ENCODE measurements at regions not wholly inside any gene's neighbourhood (a gene's known extent, or its start where the extent isn't known, plus 50 kb on each side); places are given as distances from the start of the nearest gene placed in this dataset.

DNA sequence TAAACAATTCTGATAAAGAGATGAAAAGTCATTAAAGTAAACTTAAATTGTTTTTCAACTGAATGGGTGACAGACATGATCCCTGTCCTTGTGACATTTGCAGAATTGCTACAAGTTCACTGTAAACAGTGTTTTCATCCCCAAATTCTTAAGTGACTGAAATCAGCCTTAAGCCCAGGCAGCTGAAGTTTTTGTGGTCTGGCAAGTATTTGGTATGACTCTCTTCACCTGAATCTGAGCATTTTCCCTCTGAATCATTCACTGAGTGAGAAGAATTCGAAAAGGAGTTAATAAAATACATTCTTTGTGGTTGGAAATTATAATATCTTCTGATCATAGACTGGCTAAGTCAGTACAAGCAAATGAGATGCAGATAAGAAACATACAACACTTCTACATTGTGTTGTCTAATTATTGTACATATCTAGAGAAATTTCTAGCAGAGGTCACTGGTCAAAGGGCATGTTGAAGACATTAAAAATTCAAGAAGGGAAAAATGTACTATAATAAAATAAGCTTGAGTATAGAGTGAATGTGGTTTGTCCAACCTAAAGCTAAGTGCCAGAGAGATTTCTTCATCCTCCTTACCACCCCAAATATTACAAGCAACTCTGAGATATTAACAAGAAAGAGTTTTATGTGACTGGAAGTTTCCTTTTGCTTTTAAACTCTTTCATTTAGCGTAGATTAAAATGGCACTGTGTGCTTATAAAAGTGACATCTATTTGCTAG, 177.8 kb upstream of the DIO2 start:
- Histone ChIP-seq H3K4me3 (ENCODE audit: low read depth in 2 of 2, low read length in 1 of 2) (no peak overlapping the region), H3K36me3 (replicated peaks in 1 of 2; ENCODE audit: control insufficient read depth in 1 of 2, insufficient read depth in 2 of 2, low read length in 1 of 2) (no peaks in the 10 kb centered on the region), H3K79me2 (ENCODE audit: insufficient read depth) (no peaks in the 10 kb centered on the region), H3K4me2 (peak overlapping the region; percentile 54), H4K20me1 (ENCODE audit: insufficient read depth) (no peaks in the 10 kb centered on the region), H3F3A (replicated peaks; ENCODE audit: insufficient read depth) (peaks cover 19% of the 10 kb centered on the region), H3K4me1 (ENCODE audit: control insufficient read depth in 1 of 2, insufficient read depth in 2 of 2, low read depth in 1 of 2, low read length in 1 of 2) (peaks cover 0 to 18% of the 10 kb centered on the region in 2 experiments; a peak in 2 of 4 replicates), H3K9me2 (no peaks in the 10 kb centered on the region), H2AFZ (ENCODE audit: low read depth) (peak overlapping the region; percentile 9; the same call in 1 of the 2 replicates), H3K27ac (ENCODE audit: low read depth in 2 of 2, low read length in 1 of 2) (peak overlapping the region; percentile 70 to 77; a peak in 3 of 4 replicates), H3K27me3 (ENCODE audit: insufficient read depth) (no peaks in the 10 kb centered on the region), H3K9ac (no peak overlapping the region; the same call in 1 of the 2 replicates), H3K9me3 (no peaks in the 10 kb centered on the region)
- no peak for DNase-seq
- 48% methylated on average over 2 of the region's 2 CpGs for WGBS (ENCODE audit: low lambda C conversion rate)
- peak; percentile 41; the same call in 1 of the 2 replicates for TF ChIP-seq MEF2A (IDR thresholded peaks at IDR 0.05; ENCODE audit: borderline replicate concordance, low read depth)
- TF ChIP-seq RFX5 (IDR thresholded peaks at IDR 0.05; ENCODE audit: low read length) = no peak
- TF ChIP-seq, protein P1, sequence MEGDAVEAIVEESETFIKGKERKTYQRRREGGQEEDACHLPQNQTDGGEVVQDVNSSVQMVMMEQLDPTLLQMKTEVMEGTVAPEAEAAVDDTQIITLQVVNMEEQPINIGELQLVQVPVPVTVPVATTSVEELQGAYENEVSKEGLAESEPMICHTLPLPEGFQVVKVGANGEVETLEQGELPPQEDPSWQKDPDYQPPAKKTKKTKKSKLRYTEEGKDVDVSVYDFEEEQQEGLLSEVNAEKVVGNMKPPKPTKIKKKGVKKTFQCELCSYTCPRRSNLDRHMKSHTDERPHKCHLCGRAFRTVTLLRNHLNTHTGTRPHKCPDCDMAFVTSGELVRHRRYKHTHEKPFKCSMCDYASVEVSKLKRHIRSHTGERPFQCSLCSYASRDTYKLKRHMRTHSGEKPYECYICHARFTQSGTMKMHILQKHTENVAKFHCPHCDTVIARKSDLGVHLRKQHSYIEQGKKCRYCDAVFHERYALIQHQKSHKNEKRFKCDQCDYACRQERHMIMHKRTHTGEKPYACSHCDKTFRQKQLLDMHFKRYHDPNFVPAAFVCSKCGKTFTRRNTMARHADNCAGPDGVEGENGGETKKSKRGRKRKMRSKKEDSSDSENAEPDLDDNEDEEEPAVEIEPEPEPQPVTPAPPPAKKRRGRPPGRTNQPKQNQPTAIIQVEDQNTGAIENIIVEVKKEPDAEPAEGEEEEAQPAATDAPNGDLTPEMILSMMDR (IDR thresholded peaks at IDR 0.05) = no peak
- TF ChIP-seq EP300 (IDR thresholded peaks at IDR 0.05; ENCODE audit: borderline replicate concordance in 1 of 2, low read depth in 1 of 2, low read length in 1 of 2) = peak in 1 of 2 experiments; percentile 95; a peak in 1 of 4 replicates
- TF ChIP-seq TEAD4 (IDR thresholded peaks at IDR 0.05; ENCODE audit: borderline replicate concordance, insufficient read depth) = peak; percentile 95
- TF ChIP-seq, protein P2, sequence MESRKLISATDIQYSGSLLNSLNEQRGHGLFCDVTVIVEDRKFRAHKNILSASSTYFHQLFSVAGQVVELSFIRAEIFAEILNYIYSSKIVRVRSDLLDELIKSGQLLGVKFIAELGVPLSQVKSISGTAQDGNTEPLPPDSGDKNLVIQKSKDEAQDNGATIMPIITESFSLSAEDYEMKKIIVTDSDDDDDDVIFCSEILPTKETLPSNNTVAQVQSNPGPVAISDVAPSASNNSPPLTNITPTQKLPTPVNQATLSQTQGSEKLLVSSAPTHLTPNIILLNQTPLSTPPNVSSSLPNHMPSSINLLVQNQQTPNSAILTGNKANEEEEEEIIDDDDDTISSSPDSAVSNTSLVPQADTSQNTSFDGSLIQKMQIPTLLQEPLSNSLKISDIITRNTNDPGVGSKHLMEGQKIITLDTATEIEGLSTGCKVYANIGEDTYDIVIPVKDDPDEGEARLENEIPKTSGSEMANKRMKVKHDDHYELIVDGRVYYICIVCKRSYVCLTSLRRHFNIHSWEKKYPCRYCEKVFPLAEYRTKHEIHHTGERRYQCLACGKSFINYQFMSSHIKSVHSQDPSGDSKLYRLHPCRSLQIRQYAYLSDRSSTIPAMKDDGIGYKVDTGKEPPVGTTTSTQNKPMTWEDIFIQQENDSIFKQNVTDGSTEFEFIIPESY (IDR thresholded peaks at IDR 0.05; ENCODE audit: borderline replicate concordance, low read depth) = peak; percentile 65
- TF ChIP-seq, protein P3, sequence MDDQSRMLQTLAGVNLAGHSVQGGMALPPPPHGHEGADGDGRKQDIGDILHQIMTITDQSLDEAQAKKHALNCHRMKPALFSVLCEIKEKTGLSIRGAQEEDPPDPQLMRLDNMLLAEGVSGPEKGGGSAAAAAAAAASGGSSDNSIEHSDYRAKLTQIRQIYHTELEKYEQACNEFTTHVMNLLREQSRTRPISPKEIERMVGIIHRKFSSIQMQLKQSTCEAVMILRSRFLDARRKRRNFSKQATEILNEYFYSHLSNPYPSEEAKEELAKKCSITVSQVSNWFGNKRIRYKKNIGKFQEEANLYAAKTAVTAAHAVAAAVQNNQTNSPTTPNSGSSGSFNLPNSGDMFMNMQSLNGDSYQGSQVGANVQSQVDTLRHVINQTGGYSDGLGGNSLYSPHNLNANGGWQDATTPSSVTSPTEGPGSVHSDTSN (IDR thresholded peaks at IDR 0.05) = peak; percentile 89
- TF ChIP-seq, protein P4, sequence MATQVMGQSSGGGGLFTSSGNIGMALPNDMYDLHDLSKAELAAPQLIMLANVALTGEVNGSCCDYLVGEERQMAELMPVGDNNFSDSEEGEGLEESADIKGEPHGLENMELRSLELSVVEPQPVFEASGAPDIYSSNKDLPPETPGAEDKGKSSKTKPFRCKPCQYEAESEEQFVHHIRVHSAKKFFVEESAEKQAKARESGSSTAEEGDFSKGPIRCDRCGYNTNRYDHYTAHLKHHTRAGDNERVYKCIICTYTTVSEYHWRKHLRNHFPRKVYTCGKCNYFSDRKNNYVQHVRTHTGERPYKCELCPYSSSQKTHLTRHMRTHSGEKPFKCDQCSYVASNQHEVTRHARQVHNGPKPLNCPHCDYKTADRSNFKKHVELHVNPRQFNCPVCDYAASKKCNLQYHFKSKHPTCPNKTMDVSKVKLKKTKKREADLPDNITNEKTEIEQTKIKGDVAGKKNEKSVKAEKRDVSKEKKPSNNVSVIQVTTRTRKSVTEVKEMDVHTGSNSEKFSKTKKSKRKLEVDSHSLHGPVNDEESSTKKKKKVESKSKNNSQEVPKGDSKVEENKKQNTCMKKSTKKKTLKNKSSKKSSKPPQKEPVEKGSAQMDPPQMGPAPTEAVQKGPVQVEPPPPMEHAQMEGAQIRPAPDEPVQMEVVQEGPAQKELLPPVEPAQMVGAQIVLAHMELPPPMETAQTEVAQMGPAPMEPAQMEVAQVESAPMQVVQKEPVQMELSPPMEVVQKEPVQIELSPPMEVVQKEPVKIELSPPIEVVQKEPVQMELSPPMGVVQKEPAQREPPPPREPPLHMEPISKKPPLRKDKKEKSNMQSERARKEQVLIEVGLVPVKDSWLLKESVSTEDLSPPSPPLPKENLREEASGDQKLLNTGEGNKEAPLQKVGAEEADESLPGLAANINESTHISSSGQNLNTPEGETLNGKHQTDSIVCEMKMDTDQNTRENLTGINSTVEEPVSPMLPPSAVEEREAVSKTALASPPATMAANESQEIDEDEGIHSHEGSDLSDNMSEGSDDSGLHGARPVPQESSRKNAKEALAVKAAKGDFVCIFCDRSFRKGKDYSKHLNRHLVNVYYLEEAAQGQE (IDR thresholded peaks at IDR 0.05; ENCODE audit: low read depth, low read length) = no peak
- TF ChIP-seq EZH2phosphoT487 (IDR thresholded peaks at IDR 0.05; ENCODE audit: borderline replicate concordance, low read depth) = no peak
- peak; percentile 44; the same call in 1 of the 2 replicates for TF ChIP-seq POLR2AphosphoS5 (IDR thresholded peaks at IDR 0.05; ENCODE audit: low read depth, low read length)
- TF ChIP-seq FOXM1 (IDR thresholded peaks at IDR 0.05; ENCODE audit: low read depth) = peak; percentile 70; the same call in 1 of the 2 replicates
- TF ChIP-seq FOSL2 (IDR thresholded peaks at IDR 0.05; ENCODE audit: borderline replicate concordance, low read depth) = peak; percentile 92
- TF ChIP-seq TCF12 (IDR thresholded peaks at IDR 0.05) = peak; percentile 93
- peak; percentile 73; the same call in 1 of the 2 replicates for TF ChIP-seq RXRA (IDR thresholded peaks at IDR 0.05; ENCODE audit: borderline replicate concordance, low read depth)
- TF ChIP-seq, protein P5, sequence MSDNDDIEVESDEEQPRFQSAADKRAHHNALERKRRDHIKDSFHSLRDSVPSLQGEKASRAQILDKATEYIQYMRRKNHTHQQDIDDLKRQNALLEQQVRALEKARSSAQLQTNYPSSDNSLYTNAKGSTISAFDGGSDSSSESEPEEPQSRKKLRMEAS (IDR thresholded peaks at IDR 0.05; ENCODE audit: low read depth) = peak; percentile 36; the same call in 1 of the 2 replicates
- TF ChIP-seq JUND (IDR thresholded peaks at IDR 0.05) = peak; percentile 97
- TF ChIP-seq SMC3 (IDR thresholded peaks at IDR 0.05; ENCODE audit: low read depth, low read length) = no peak
- peak; percentile 91 for TF ChIP-seq NFIC (IDR thresholded peaks at IDR 0.05; ENCODE audit: borderline replicate concordance)
- ChIA-PET POLR2A (no interaction called here), CTCF (no interaction called here)
